Coronary artery (tissue), 2 donors: ENCODE measurements at regions not wholly inside any gene's neighbourhood (a gene's known extent, or its start where the extent isn't known, plus 50 kb on each side); places are given as distances from the start of the nearest gene placed in this dataset.

Experiments
- DNase-seq: peaks from one replicate; pipeline ENCODE4 v3.0.0-alpha.2; 2017; ENCODE audit warnings: low spot score
- H3K27ac ChIP-seq, 2 donors: fragments of 200-600 bp; sonication (generic); one replicate each; pipeline ENCODE4 v1.5.1; 2016 to 2019
- H3K4me3 ChIP-seq: fragments of 200-600 bp; sonication (generic); 2 replicates; pipeline ENCODE4 v1.5.1; 2016; ENCODE audit warnings: mild to moderate bottlenecking, moderate library complexity
- TF ChIP-seq, protein P1 (sequence below): fragments of 200-600 bp; sonication (generic); IDR thresholded peaks from one replicate; pipeline ENCODE4 v1.5.1; 2019; ENCODE audit warnings: antibody characterized with exemption

DNA sequence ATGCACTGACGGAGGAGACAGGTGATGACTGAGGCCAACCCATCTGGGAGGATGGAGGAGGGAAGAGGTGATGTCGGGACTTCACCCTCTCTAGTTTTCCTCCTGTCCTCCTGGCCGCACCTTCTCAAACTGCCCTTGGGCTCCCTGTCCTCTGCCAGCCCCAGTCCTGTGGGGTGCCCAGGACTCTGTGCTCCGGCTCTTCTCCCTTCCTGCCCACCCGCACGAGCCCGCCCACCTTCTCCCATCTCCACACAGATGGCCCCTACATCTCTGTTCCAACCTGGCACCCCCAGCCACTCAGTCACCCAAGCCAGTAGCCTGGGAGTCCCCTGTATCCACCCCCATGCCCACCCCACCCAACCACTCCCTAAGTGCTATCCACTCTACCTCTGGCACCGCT lies 206.7 kb upstream of the LINGO1 start:
- no peak for DNase-seq
- TF ChIP-seq, protein P1, sequence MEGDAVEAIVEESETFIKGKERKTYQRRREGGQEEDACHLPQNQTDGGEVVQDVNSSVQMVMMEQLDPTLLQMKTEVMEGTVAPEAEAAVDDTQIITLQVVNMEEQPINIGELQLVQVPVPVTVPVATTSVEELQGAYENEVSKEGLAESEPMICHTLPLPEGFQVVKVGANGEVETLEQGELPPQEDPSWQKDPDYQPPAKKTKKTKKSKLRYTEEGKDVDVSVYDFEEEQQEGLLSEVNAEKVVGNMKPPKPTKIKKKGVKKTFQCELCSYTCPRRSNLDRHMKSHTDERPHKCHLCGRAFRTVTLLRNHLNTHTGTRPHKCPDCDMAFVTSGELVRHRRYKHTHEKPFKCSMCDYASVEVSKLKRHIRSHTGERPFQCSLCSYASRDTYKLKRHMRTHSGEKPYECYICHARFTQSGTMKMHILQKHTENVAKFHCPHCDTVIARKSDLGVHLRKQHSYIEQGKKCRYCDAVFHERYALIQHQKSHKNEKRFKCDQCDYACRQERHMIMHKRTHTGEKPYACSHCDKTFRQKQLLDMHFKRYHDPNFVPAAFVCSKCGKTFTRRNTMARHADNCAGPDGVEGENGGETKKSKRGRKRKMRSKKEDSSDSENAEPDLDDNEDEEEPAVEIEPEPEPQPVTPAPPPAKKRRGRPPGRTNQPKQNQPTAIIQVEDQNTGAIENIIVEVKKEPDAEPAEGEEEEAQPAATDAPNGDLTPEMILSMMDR = no peak
- Histone ChIP-seq H3K4me3 (no peak overlapping the region), H3K27ac (no peak overlapping the region)

DNA sequence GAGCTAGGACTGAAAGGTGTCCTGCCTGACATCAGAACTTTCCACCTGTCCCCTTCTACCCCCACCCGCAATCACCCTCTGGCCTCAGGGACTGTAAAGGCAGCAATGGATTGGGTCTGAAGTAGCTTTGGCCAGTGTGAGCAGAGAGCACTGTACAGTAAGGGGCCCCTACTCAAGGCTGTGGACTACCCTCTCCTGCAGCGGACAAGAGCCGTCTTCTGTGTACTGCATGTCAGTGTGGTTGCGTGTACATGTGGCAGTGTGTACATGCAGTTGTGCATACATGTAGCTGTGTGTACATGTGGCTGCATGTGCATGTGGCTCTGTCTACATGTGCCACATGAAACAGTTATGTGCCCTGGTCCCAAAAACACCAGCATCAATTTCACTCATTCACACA lies 205.9 kb upstream of the LINGO1 start:
- DNase-seq = no peak
- H3K4me3 ChIP-seq = no peak overlapping the region
- TF ChIP-seq, protein P1 = no peak
- no peak overlapping the region for H3K27ac ChIP-seq

DNA sequence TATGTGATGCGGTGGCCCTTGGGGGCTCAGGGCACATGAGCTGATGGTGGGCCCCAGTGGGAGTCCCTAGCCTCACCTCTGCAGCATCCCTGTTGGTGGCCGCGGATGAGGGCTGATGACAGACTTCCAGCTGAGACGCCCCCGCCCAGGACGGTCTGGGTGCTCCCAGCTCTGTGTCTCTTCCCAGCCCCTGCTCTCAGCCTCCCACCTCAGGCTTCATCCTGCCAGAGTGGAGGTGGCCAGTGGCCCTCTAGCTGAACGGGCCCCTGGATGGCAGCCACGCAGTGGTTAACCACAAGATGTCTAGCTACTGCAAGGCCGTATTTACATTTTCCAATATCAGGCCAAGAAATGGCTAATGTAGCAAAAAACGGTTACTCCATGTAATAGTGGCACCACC lies 205.3 kb upstream of the LINGO1 start:
- no peak for DNase-seq
- Histone ChIP-seq H3K4me3 (no peak overlapping the region), H3K27ac (no peak overlapping the region)
- TF ChIP-seq, protein P1 = no peak

DNA sequence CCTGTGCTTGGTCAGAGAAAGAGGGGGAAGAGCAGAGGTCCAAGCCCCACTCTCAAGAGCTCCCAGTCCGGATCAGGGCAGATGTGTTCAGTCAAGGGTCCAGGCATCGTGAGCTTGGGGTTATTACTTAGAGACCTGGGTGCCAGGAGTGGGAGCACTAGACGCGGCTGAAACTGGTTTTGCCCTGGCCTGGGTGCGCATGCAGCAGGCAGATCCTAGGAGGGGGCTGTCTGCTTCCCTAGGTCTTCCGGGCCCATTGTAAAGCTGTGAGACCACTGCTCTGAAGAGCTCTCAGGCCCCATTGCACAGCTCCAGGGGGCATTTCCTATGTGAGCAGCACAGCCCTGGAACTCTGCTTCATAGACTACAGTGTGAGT lies 204.9 kb upstream of the LINGO1 start:
- Histone ChIP-seq H3K27ac (no peak overlapping the region), H3K4me3 (no peak overlapping the region)
- TF ChIP-seq, protein P1 = no peak
- no peak for DNase-seq

DNA sequence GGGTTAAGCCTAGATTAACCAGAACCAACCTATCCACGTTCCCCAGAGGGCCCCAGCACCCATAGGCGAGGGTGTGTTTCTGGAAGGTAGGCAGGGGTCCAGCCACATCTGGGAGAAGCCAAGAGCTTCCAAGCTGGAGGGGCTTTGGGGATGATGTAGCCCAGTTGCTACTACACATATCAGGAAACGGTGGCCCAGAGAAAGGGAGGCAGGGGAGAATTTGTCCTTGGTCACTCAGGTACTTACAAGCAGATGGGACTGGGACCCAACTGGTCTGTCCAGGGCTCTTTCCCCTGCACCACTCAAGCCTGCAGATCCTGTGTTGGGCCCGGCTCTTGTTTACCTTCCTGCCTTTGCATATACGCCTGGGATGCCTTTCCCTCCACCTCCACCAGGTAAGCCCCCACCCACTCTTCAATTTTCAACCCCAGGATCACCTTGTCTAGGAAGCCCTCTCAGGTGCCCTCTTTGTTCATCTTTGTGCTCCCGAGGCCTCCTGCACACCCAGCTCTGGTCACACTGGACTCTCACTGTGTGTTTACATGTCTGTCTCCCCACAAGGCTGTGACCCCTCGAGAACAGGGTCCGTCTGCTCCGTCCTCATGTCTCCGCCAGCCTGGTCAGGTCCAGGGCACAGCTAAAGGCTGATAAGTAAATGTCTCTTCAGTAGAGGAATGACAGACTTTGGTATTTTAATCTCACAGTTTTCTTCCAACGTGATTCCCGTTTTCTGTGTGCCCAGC lies 204.4 kb upstream of the LINGO1 start:
- TF ChIP-seq, protein P1 = no peak
- DNase-seq = no peak
- H3K27ac ChIP-seq = no peak overlapping the region
- no peak overlapping the region for H3K4me3 ChIP-seq

DNA sequence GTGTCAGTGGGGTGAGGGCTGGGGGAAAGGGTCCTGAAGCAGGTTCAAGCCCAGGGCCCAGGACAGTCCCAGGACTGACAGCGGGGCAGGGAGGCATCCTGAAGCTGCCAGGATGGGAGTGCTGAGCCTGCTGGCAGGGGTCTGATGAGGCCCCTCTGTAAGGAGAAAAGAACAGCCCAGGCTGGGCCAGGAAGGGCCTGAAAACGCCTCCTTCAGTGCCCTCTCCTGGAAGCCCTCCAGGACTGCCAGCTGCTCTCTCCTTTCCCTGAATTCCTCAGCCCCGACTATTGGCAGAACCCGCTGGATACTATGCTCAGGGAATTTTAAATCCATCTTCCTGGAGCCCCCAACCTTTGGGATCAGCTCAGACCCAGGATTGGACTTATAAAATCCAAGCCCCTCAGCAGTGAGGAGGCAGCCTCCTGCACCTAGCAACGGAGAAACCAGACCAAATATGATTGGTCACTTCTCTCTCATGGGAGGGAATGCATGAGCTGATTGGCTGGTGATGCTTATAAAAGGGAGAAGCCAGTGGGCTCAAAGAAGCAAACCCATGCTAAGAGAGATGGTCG lies 203.5 kb upstream of the LINGO1 start:
- Histone ChIP-seq H3K4me3 (no peak overlapping the region), H3K27ac (no peak overlapping the region)
- DNase-seq = no peak
- TF ChIP-seq, protein P1 = no peak
